ENCODE measurements at regions not wholly inside any gene's neighbourhood (a gene's known extent, or its start where the extent isn't known, plus 50 kb on each side); places are given as distances from the start of the nearest gene placed in this dataset.
"Not testable (repeated sequence)": the region's sequence is repeated elsewhere in the genome, so short reads cannot be mapped to it uniquely, and the experiment has no call there.

DNA sequence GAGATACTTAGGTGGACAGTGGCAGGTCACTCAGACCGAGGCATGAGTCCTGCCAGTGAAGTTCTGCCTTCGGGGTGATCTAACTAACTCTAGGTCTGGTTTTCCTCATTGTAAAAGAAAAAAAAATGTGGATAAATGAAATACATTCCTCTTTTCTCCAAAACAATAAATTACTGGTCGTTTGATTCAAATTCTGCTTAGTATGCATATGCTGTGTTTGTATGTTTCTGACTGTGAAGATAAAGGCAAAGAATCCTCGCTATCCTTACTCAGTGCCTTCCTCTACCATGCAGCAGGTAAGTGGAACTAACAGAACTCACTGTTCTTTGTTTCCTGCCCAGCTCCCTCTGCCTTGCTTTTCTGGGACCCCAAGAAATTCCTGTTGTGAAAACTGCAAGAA, 330.1 kb downstream of the SUCLG1 start:
- no peak for DNase-seq

DNA sequence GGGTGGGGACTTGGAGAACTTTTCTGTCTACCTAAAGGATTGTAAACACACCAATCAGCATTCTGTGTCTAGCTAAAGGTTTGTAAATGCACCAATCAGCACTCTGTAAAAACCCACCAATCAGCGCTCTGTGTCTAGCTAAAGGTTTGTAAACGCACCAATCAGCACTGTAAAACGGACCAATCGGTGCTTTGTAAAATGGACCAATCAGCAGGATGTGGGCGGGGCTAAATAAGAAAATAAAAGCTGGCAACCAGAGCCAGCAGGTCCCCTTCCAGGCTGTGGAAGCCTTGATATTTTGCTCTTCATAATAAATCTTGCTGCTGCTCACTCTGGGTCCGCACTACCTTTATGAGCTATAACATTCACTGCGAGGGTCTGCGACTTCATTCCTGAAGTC, 331.3 kb downstream of the SUCLG1 start:
- not testable (repeated sequence) for DNase-seq

DNA sequence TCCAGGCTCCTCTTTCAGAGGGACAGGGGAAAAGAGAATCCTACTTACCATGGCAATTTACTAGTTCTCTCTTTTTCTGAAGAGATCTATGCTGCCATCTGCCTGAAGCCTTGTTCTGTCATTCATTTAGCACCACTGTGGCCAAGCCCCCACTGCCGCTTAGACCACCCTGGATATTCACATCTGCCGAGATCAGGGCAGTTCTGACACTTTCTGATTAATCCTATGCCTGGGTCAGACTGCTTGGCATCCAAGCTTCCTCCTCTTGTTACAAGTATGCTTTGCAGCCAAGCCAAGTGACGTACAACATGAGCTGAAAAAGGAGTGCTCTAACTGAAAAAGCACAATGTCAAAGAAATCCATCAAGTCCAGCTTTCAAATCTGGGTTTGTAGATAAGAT, 332.6 kb downstream of the SUCLG1 start:
- no peak for DNase-seq

DNA sequence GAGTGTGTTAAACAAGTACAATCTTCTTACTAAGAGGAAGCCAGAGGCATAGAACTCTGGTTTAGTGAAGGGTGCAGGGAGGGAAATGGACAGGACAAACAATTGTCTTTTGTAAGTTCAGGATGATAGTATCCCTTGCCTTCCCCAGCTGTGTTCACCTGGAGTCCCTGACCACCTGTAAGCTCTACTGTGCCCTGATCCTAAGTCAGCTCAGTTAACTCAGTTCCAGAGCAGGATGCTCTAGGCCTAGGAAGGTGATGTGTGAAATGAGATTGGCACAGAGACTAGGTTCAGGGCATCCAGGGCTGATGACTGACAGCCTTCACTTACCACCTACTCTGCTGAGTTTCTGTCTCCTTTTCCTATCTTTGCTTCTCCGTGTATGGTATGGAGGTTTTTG, 333.0 kb downstream of the SUCLG1 start:
- DNase-seq: no peak

DNA sequence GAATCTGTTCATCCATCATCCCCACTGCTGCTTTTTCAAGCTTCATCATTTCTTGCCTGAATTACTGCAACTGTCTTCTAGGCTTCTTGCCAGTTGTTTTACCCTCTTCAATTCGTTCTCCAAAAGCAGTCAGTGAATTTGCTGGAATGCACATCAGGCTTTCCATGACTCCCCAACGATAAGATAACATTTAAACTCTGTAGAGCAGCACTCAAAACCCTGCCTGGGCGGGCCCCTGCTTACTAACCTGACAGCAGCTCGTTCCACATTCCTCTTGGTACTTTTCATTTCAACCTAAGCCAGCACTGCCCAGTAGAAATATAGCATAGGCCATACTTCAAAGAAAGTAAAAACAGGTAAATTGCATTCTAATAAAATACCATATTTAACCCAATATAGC, 342.9 kb downstream of the SUCLG1 start:
- no peak for DNase-seq

DNA sequence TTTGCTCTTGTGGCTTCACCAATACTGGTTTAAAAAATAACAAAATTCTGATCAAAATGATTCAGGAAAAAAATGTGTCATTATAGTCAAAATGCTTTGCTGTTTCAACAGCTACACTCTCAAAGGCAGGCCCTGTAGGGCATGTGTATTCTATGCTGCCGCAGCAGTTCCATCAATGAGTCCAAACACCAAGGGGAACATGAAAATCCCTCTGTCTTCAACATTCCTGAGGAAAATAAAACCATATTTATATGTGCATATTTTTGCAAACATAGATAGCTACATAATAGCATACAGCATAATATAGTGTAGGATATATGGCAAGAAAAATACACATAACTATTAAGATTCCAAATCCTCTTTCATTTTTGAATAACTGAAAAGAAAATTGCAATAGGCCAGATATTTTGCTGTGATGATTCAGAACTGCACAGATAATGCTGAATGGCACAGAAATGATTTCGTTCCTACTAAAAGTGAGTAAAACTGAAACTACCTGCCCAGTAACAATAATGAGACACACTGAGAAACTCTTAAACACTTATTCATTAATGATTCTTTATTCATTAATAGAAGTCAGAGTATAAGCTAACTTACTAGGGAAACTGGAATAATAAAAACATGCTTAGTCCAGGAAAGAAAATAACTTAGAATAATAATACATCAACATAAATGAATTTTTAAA, 343.8 kb downstream of the SUCLG1 start:
- DNase-seq: no peak

DNA sequence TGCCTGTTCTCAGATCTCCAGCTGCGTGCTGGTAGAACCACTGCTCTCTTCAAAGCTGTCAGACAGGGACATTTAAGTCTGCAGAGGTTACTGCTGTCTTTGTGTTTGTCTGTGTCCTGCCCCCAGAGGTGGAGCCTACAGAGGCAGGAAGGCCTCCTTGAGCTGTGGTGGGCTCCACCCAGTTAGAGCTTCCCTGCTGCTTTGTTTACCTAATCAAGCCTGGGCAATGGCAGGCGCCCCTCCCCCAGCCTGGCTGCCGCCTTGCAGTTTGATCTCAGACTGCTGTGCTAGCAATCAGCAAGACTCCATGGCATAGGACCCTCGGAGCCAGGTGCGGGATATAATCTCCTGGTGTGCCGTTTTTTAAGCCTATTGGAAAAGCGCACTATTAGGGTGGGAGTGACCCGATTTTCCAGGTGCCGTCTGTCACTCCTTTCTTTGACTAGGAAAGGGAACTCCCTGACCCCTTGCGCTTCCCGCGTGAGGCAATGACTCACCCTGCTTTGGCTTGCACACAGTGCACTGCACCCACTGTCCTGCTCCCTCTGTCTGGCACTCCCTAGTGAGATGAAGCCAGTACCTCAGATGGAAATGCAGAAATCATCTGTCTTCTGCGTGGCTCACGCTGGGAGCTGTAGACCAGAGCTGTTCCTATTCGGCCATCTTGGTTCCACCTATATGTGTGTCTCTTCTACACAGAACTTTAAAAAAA, 355.1 kb downstream of the SUCLG1 start:
- not testable (repeated sequence) for DNase-seq

DNA sequence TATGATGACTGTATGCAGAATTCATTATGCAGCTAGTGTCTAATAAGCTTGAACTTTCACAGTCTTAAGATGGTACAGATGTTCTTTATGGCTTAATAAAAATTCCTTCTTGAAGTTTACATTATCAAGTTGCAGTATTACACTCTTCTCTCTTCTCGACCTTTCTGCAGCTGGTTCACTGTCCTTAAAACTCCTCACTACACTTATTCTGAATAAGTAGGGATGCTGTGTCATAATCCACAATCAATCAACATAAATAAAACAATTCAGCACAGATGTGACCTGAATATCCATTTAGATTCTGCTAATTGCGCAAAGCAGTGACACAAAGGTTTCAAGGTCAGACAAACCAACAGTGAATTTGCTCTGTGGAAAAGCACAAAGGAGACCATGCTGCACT, 356.8 kb downstream of the SUCLG1 start:
- no peak for DNase-seq

DNA sequence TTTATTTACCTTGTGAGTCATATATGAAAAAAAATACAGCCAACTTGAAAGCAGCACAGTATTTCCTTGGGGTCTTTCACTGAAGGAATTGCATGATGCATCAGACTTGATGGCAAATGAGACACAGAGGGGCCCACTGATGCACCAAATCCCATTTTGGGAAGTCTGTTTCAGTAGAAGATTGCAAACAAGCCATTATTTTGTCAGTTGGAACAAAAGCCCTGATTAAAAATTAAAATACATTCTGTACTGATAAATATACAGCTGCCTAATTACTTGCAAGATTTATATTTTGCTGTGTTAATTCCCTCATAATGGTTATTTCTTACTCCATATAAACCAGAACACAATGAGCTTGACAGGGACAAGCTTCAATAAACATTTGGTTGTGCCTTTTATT, 370.4 kb downstream of the SUCLG1 start:
- DNase-seq: no peak

DNA sequence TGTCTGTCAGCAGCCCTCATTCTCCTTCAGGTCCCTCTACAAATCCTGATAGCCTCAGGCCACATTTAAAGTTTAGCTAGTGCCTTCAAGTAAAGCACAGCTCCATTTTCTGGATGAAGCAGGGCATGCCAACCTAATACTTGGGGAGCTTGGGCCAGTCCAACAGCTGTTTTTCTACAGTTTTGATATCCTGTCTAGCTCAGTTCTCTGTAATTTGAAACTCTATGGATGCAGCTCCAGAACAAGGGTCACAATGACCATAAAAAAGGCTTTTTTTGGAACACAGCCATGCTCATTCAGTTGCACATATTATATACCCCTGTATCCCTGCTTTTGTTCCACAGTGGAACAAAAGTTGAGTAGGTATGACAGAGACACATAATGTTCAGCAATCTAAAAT, 373.5 kb downstream of the SUCLG1 start:
- DNase-seq: no peak

DNA sequence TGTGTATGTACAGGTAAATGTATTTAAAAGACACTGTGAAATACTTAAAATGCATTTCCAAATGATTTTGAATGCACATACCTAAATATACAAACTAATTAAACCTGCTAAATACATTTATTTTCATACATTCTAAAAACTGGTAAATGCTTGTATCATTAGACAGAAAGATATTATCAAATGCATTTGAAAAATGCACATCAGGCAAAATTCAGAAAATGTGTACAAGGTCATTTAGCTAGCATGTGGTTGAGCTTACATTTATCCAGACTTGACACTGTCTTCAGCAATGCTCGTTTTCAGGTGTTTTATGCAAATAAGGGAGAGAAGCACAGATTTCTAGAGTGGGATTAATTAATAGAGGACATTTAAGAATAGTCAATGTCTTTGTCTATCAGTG, 374.2 kb downstream of the SUCLG1 start:
- DNase-seq: no peak

DNA sequence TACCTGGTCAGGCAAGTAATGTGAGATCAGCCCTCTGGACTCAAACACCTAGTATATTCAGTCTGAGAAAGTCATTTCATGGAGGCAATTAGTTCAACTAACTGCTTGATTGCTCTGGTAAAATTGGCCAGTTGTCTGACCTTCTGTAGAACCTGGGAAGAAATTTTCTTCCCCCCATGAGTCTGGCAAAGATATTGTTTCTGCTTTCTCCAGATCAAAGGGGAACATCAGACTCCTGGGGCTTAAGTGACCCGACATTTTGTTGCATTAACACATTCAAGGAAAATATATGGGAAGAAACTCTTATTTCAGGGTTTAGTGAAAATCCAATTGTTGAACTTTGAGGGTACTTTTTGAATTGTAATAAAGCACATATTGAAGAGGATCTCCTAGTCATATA, 375.1 kb downstream of the SUCLG1 start:
- DNase-seq: no peak

DNA sequence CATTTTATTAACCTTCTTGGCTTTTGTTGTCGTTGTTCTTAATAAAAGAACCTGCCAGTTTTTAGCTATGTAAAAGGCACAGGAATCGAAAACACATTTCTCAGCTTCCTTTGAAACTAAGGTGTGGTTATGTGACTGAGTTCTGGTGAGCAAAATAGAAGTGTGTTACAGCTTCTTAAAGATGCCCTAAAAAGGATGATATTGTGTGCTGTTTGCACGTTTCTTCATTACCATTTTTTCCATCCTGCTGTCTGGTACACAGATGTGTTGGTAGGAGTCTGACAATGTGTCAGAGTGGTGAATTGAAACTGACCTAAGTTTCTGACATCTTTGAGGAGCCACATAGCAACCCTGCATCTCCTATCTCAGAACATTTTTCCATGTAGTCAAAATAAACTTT, 380.6 kb downstream of the SUCLG1 start:
- DNase-seq: no peak

DNA sequence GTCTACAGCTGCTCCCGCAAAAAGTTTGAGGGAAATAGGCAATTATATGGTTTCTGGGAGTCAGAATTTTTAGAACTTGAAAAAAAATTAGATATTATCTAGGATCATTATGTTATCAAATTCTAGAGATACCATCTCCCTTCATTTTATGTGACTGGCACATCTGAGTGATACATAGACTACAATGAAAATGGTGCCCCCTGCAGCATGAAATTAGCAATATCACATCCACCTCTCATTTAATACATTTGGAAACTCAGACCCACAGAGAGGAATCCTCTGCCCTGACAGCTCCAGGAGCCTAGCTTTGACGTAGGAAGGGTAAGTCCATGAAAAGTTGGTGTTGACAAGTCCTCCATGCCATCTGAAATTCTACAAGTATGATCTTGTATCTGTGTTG, 381.6 kb downstream of the SUCLG1 start:
- no peak for DNase-seq

DNA sequence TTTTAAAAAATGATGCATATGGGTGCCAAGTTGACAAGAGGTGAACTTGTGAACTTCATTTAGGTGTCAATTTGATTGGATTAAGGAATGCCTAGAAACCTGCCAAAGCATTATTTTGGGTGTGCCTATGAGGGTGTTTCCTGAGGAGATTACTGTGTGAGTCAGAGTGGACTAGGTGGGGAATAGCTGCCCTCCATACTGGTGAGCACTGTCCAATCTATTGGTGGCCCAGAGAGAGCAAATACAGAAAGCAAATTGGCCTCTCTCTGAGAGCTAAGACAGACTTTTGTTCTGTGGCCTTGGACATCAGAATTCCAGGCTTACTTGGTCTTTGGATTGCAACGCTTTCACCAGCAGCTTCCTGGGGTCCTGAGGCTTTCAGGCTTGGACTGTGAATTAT, 388.0 kb downstream of the SUCLG1 start:
- DNase-seq: no peak

DNA sequence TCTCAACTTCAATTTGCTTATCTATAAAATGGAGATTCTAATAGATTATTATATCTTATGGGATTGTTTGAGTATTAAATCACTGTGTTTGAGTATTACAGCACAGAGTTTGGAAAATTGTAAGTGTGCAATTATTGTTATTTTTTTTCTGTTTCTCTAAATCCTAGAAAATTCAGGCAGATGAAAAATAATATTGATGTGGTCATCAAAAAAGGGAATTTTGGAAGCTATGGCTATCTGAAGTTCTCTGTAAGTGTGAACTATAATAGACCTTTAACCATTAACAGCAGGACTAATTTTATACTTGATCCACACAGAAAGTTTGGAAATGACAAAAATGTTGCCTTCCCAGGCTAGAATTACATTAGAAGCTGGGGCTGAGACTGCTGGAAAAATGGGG, 393.2 kb downstream of the SUCLG1 start:
- DNase-seq: no peak

DNA sequence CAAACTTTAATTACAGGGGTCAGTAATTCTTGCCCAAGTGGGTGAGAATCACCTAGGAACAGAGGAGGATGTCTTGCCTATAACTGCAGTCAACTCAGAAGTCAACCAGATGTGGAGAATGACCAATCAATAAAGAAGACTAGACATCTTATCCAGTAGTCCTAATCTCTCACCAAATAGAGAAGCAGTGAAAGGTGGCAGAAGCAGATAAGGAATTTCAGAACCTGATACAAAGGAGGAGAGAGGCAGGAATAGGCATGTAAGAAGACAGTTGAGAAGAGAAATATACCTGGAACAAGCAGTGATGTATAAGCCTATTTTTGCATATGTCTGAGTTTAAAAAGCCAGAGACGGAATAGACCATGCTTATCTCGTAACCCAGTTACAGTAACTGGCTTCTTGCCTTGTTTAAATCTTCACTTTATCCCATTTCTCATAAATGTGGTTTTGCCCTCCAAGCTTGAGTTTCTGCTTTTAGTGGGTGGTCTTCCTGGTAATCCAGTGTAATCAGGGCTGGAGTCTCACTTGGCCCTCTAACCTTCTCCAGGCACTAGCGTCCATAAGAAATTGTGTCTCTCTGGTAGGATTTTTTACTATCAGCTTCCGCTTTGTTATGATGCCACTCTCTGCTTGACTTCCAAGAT, 401.0 kb downstream of the SUCLG1 start:
- no peak for DNase-seq

DNA sequence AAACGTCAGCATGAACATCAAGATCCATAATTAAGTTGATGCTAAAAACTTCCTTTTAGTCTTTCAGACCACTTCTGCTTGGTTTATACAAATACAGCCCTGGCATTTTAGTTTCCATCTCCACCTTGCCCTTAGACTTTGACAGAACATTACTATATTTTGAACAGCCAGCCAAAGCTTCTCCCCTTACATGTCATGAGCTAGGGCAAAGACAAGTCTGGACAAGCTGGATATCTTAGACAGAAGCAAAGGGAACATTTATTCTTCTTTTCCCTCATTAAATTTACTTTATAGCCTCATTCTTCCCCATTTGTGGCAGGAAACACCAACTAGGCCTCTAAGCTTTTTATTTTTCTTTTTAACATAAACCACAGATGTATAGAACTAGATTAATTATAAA, 403.3 kb downstream of the SUCLG1 start:
- DNase-seq: no peak

DNA sequence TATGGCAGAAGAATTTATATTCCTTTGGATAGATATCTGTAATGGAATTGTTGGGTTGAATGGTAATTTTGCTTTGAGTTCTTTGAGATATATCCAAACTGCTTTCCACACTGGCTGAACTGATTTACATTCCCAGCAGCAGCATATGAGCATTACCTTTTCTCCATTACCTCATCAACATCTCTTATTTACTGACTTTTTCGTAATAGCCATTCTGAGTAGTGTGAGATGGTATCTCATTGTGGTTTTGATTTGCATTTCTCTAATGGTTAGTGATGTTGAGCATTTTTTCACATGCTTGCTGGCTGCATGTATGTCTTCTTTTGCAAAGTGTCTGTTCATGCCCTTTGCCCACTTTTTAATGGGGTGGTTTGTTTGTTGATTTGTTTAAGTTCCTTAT, 404.5 kb downstream of the SUCLG1 start:
- DNase-seq: not testable (repeated sequence)

DNA sequence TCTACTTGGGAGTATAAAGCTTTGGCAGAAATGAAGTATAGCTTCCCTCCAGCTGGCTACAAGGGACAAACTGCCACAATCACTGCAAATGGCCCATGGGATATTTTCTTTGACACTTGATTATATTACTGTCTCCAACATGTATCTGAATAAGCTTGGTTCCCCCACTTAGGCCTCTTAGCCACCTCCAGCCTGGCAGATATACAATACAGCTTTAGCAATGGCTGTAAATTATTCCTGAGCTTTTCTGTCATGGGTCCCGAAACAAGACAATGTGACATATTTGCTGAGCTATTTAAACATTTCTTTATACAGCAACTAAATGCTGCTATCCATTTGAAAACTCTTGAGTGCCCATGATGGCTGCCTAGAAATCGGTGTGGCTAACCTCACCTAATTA, 406.2 kb downstream of the SUCLG1 start:
- no peak for DNase-seq

DNA sequence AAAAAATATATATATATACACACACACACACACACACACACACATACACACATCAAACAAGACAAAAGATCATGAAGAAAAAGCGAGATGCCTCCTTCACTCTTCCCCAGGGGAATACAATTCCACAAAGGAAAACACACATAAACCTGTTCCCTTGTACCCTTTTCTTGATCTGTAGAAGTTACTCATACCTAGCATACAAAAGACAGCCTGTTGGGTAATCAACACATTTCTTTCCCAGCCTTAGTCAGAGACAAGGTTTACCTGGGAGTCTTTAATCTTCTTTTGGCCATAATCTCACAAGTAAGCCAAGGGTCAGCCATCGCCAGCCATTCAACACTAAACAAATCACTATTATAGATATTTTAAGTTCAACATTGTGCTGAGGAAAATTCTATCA, 407.0 kb downstream of the SUCLG1 start:
- DNase-seq: no peak

DNA sequence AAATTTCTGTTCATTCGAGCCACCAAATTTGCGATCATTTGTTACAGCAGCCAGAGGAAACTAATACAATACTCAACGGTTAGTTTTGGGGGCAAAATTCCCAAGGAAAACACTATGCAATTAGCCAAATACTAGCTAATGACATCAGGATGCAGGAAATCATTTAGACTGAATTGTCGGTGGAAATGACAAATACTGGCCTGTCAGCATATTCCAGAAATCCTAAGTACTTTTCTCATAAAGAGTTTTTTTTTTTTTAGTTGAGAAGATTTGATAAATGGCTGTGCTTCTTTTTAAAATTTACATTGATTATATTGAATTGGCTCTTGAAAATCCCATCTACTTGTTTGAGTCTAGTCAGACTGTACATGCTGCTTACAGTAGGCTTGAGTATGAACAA, 410.1 kb downstream of the SUCLG1 start:
- DNase-seq: no peak

DNA sequence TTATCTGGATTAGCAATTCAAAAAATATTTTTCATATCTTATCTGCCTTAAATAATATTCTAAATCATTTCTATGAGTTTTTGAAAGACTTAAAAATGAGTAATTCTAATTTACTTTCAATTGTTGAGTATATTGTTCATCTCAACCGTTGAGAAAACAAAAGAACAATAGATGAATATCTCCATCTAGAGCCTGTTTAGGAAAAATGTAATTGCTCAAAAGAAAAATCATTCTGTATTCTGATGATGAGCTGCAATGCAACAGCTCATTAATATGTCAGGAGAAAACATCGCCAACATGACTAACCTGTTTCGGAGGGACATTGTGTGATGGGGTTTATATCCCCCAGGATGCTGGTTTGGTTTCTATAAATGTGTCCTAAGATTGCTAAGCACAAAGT, 417.6 kb downstream of the SUCLG1 start:
- DNase-seq: no peak

DNA sequence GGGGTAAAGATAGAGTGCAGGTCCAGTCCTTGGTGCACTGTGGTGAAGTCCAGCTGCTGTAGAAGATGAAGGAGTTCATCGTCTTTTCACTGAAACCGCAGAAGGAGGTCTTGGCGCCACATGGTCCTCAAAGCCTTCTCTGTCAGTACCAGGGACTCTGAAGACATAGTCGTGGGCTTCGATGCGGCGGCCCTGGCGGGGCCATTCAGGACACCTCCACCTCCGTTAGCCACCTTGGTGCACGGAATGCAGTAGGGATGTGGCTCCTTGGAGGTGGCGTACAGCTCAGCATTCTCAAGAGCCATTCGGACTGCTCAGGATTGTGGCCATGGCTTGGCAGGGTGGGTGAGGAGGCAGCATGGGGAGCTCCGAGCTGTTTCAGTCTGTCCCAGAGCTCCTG, 418.8 kb downstream of the SUCLG1 start:
- no peak for DNase-seq

DNA sequence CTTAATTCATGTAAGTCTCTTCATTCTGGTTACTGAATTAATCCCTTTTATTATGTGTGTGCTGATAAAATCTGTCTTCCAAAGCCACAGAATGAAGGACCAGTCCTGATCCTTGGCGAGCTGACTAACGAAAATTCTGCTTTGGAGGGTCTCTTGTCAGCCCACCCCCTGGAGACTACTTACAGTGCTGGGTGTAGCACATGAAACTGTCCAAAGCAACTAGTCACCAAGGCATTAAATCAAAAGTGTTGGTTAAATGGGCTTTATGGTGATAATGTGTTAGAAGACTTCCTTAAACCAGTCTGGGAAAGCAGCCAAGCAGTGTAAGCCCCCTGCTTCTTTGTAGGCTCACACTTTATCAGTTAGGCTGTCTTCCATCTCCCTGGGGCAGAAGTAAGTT, 420.2 kb downstream of the SUCLG1 start:
- DNase-seq: no peak
